WTC11 (cell line): ENCODE measurements at regions not wholly inside any gene's neighbourhood (a gene's known extent, or its start where the extent isn't known, plus 50 kb on each side); places are given as distances from the start of the nearest gene placed in this dataset.

Source experiments
- ATAC-seq: fragments of 200-7000 bp; cut with Tn5 transposase; 2 replicates; pipeline ENCODE4 v1.10.0; 2021; ENCODE audit warnings: mild to moderate bottlenecking, moderate library complexity
- CTCF ChIA-PET: fragments of 300-600 bp; sonication (Branson Sonifier 250); formaldehyde crosslinking; loops from one replicate; lab custom pipeline; 2021; ENCODE audit warnings: antibody characterized with exemption; lab: Charles Lee
- POLR2A ChIA-PET: fragments of 350-600 bp; sonication (Branson Sonifier 250); formaldehyde crosslinking; loops from one replicate; lab custom pipeline; 2021; ENCODE audit warnings: antibody characterized with exemption; lab: Charles Lee
- DNase-seq: peaks from one replicate; pipeline ENCODE4 v3.0.0; 2021; ENCODE audit warnings: low spot score
- H3K27ac Mint-ChIP-seq: 2 replicates; pipeline ENCODE4 v1.8.0; 2021; ENCODE audit warnings: mixed read lengths
- H3K27me3 Mint-ChIP-seq: 2 replicates; pipeline ENCODE4 v1.8.0; 2021; ENCODE audit warnings: low read depth, mild to moderate bottlenecking, moderate library complexity, mixed read lengths
- H3K36me3 Mint-ChIP-seq: 2 replicates; pipeline ENCODE4 v1.8.0; 2021; ENCODE audit warnings: mixed read lengths
- H3K4me1 Mint-ChIP-seq: 2 replicates; pipeline ENCODE4 v1.8.0; 2022; ENCODE audit warnings: mixed read lengths
- H3K4me3 Mint-ChIP-seq: 2 replicates; pipeline ENCODE4 v1.8.0; 2021; ENCODE audit warnings: mild to moderate bottlenecking, moderate library complexity, mixed read lengths
- H3K9me3 Mint-ChIP-seq: 2 replicates; pipeline ENCODE4 v1.8.0; 2021; ENCODE audit warnings: mixed read lengths
- ARID4B ChIP-seq: sonication (generic); formaldehyde crosslinking; IDR thresholded peaks from 2 replicates; pipeline ENCODE4 v1.8.0; 2023; ENCODE audit warnings: missing genetic modification reagents, mild to moderate bottlenecking, borderline replicate concordance
- ATF2 ChIP-seq: sonication (generic); formaldehyde crosslinking; IDR thresholded peaks from 2 replicates; pipeline ENCODE4 v1.8.1; 2022; ENCODE audit warnings: low read depth, missing genetic modification reagents, borderline replicate concordance
- CREM ChIP-seq: sonication (generic); formaldehyde crosslinking; IDR thresholded peaks from 2 replicates; pipeline ENCODE4 v1.8.1; 2022; ENCODE audit warnings: mild to moderate bottlenecking, missing genetic modification reagents, moderate library complexity
- FOXP4 ChIP-seq: sonication (generic); formaldehyde crosslinking; IDR thresholded peaks from 2 replicates; pipeline ENCODE4 v1.8.0; 2022; ENCODE audit warnings: mild to moderate bottlenecking, missing genetic modification reagents
- GABPB1 ChIP-seq: sonication (generic); formaldehyde crosslinking; IDR thresholded peaks from 2 replicates; pipeline ENCODE4 v1.8.1; 2023; ENCODE audit warnings: mild to moderate bottlenecking, missing genetic modification reagents
- IRF1 ChIP-seq: sonication (generic); formaldehyde crosslinking; IDR thresholded peaks from 2 replicates; pipeline ENCODE4 v1.8.0; 2023; ENCODE audit warnings: missing genetic modification reagents
- KAT7 ChIP-seq: sonication (generic); formaldehyde crosslinking; IDR thresholded peaks from 2 replicates; pipeline ENCODE4 v1.8.1; 2023; ENCODE audit warnings: missing genetic modification reagents, mild to moderate bottlenecking, borderline replicate concordance
- PRDM15 ChIP-seq: sonication (generic); formaldehyde crosslinking; IDR thresholded peaks from 2 replicates; pipeline ENCODE4 v1.8.0; 2022; ENCODE audit warnings: missing genetic modification reagents
- RELA ChIP-seq: sonication (generic); formaldehyde crosslinking; IDR thresholded peaks from 2 replicates; pipeline ENCODE4 v1.8.1; 2022; ENCODE audit warnings: missing genetic modification reagents, mild to moderate bottlenecking, borderline replicate concordance
- ZMAT4 ChIP-seq: fragments of 250-450 bp; sonication (Bioruptor Pico); IDR thresholded peaks from 2 replicates; pipeline ENCODE4 v1.9.0; 2021; ENCODE audit warnings: mild to moderate bottlenecking
- ZNF532 ChIP-seq: fragments of 250-450 bp; sonication (Bioruptor Pico); IDR thresholded peaks from 2 replicates; pipeline ENCODE4 v1.9.0; 2021; ENCODE audit warnings: mild to moderate bottlenecking, borderline replicate concordance

- no peaks in the 10 kb centered on the region for H3K36me3 Mint-ChIP-seq
- no peaks in the 10 kb centered on the region for H3K9me3 Mint-ChIP-seq
- H3K27ac Mint-ChIP-seq: no peak overlapping the region
- CTCF ChIA-PET: interaction anchor here (1.0 to 6.1 kb wide), 6 partner anchors 9 to 199 kb away, joined by 3 to 52 read pairs (median 7); partner anchors contain the start of gene NFE2L3
- TF ChIP-seq IRF1 (no peak), ZNF532 (CRISPR knock-in tag) (no peak), ATF2 (CRISPR knock-in tag) (no peak), PRDM15 (CRISPR knock-in tag) (no peak), GABPB1 (CRISPR knock-in tag) (no peak), RELA (CRISPR knock-in tag) (no peak), KAT7 (no peak), ZMAT4 (CRISPR knock-in tag) (no peak), FOXP4 (CRISPR knock-in tag) (no peak)
- ATAC-seq (peak; percentile 75), DNase-seq (no peak)
- H3K4me3 Mint-ChIP-seq: no peak overlapping the region
- peaks cover 21% of the 10 kb centered on the region for H3K4me1 Mint-ChIP-seq
- POLR2A ChIA-PET: no interaction called here
- H3K27me3 Mint-ChIP-seq: no peaks in the 10 kb centered on the region
Observed at GRCh38 chr7:26091933-26092332, 60.1 kb upstream of the NFE2L3 start.

GRCh38 chr7:26093023-26093422, 59.0 kb upstream of the NFE2L3 start:
- H3K4me1 Mint-ChIP-seq: peaks cover 21% of the 10 kb centered on the region
- ChIA-PET CTCF (interaction anchor here (0.7 to 6.1 kb wide), 8 partner anchors 8 to 277 kb away, joined by 3 to 52 read pairs (median 4); partner anchors contain the start of gene NFE2L3), POLR2A (no interaction called here)
- H3K4me3 Mint-ChIP-seq: no peak overlapping the region
- H3K27me3 Mint-ChIP-seq: no peaks in the 10 kb centered on the region; the same call in 1 of the 2 replicates
- DNase-seq (no peak), ATAC-seq (no peak)
- TF ChIP-seq CREM (CRISPR knock-in tag) (no peak), ARID4B (CRISPR knock-in tag) (no peak)
- H3K36me3 Mint-ChIP-seq: no peaks in the 10 kb centered on the region
- H3K27ac Mint-ChIP-seq: no peak overlapping the region
- H3K9me3 Mint-ChIP-seq: no peaks in the 10 kb centered on the region
